Peyer's patch (tissue), 4 donors: ENCODE measurements at regions not wholly inside any gene's neighbourhood (a gene's known extent, or its start where the extent isn't known, plus 50 kb on each side); places are given as distances from the start of the nearest gene placed in this dataset.

Experiments
- CTCF ChIP-seq, 6 experiments: fragments of 450-650 bp in 4 of 6; fragments of 200-600 bp in 2 of 6; sonication (generic) in 1 of 6; IDR thresholded peaks; one replicate each; pipeline ENCODE4 v1.5.1; 2017 to 2019; ENCODE audit warnings: antibody characterized with exemption in 6 of 6, mild to moderate bottlenecking in 3 of 6, moderate library complexity in 1 of 6
- POLR2A ChIP-seq, 2 donors: fragments of 450-650 bp; IDR thresholded peaks; one replicate each; pipeline ENCODE4 v1.5.1; 2017; ENCODE audit warnings: antibody characterized with exemption in 2 of 2, mild to moderate bottlenecking in 2 of 2, moderate library complexity in 2 of 2

DNA sequence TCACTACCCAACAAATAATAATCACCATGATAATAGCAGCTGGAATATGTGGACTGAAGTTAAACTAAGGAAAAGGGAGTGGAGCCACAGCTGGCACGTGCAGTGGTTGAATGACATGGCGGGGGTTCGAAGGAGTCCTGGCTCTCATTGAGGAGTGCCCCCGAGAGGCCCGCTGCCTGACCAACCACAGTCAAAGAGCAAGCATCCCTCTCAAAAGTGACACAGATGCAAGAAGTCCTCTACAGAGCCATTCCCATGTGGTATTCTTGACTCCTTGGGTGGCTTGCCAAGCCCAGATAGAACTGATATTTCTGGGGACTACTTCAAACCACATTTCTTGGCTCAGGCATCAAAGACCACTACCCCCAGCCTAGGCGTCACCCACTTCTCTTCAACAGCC is 405.1 kb downstream of the TNS1 start:
- no peak for TF ChIP-seq CTCF (IDR thresholded peaks at IDR 0.05)
- TF ChIP-seq POLR2A (IDR thresholded peaks at IDR 0.05): no peak
